SK-N-SH (cell line): ENCODE measurements at regions not wholly inside any gene's neighbourhood (a gene's known extent, or its start where the extent isn't known, plus 50 kb on each side); places are given as distances from the start of the nearest gene placed in this dataset.

Experiments
- POLR2AphosphoS5 ChIP-seq: IDR thresholded peaks from 2 replicates; pipeline ENCODE4 v1.6.1; 2012; ENCODE audit warnings: low read depth, low read length
- TAF1 ChIP-seq: IDR thresholded peaks from 2 replicates; pipeline ENCODE4 v1.6.1; 2012; ENCODE audit warnings: low read depth, mild to moderate bottlenecking, low read length, moderate library complexity, borderline replicate concordance
- TF ChIP-seq, protein P1 (sequence below): fragments of 200-600 bp; sonication (generic); IDR thresholded peaks from 2 replicates; pipeline ENCODE4 v1.6.1; 2017; ENCODE audit warnings: antibody characterized with exemption, mild to moderate bottlenecking, moderate library complexity
- TF ChIP-seq, protein P2 (sequence below): IDR thresholded peaks from 2 replicates; pipeline ENCODE4 v1.6.1; 2012; ENCODE audit warnings: mild to moderate bottlenecking, low read depth, low read length, moderate library complexity

DNA sequence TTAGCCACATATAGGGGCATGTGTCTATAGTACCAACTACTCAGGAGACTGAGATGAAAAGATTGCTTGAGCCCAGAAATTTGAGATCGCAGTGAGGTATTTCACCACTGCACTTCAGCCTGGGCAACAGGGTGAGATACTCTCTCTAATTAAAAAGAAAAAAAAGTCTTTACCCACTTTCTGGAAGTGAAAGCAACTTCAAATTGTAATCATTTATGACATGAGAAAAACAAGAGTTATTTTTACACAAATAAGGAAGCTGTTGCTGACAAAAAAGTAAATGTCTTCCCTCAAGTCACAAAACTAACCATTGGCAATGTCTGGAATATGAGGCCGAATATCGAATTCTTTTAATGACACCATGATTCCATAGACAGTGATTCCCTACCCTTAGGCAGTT is 71.4 kb downstream of the GLYATL1 start:
- TF ChIP-seq POLR2AphosphoS5 = no peak
- TF ChIP-seq, protein P1, sequence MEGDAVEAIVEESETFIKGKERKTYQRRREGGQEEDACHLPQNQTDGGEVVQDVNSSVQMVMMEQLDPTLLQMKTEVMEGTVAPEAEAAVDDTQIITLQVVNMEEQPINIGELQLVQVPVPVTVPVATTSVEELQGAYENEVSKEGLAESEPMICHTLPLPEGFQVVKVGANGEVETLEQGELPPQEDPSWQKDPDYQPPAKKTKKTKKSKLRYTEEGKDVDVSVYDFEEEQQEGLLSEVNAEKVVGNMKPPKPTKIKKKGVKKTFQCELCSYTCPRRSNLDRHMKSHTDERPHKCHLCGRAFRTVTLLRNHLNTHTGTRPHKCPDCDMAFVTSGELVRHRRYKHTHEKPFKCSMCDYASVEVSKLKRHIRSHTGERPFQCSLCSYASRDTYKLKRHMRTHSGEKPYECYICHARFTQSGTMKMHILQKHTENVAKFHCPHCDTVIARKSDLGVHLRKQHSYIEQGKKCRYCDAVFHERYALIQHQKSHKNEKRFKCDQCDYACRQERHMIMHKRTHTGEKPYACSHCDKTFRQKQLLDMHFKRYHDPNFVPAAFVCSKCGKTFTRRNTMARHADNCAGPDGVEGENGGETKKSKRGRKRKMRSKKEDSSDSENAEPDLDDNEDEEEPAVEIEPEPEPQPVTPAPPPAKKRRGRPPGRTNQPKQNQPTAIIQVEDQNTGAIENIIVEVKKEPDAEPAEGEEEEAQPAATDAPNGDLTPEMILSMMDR = no peak
- TF ChIP-seq TAF1 = no peak
- TF ChIP-seq, protein P2, sequence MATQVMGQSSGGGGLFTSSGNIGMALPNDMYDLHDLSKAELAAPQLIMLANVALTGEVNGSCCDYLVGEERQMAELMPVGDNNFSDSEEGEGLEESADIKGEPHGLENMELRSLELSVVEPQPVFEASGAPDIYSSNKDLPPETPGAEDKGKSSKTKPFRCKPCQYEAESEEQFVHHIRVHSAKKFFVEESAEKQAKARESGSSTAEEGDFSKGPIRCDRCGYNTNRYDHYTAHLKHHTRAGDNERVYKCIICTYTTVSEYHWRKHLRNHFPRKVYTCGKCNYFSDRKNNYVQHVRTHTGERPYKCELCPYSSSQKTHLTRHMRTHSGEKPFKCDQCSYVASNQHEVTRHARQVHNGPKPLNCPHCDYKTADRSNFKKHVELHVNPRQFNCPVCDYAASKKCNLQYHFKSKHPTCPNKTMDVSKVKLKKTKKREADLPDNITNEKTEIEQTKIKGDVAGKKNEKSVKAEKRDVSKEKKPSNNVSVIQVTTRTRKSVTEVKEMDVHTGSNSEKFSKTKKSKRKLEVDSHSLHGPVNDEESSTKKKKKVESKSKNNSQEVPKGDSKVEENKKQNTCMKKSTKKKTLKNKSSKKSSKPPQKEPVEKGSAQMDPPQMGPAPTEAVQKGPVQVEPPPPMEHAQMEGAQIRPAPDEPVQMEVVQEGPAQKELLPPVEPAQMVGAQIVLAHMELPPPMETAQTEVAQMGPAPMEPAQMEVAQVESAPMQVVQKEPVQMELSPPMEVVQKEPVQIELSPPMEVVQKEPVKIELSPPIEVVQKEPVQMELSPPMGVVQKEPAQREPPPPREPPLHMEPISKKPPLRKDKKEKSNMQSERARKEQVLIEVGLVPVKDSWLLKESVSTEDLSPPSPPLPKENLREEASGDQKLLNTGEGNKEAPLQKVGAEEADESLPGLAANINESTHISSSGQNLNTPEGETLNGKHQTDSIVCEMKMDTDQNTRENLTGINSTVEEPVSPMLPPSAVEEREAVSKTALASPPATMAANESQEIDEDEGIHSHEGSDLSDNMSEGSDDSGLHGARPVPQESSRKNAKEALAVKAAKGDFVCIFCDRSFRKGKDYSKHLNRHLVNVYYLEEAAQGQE = no peak
